Right lobe of liver (tissue), 4 donors: ENCODE measurements at regions not wholly inside any gene's neighbourhood (a gene's known extent, or its start where the extent isn't known, plus 50 kb on each side); places are given as distances from the start of the nearest gene placed in this dataset.

Source experiments
- CTCF ChIP-seq, 4 donors: fragments of 200-600 bp in 3 of 4; fragments of 450-650 bp in 1 of 4; IDR thresholded peaks; one replicate each; pipeline versions ENCODE4 v1.5.1 to v1.8.0; 2016 to 2022; ENCODE audit warnings: antibody characterized with exemption in 4 of 4, mild to moderate bottlenecking in 2 of 4
- POLR2A ChIP-seq: fragments of 450-650 bp; IDR thresholded peaks from one replicate; pipeline ENCODE4 v1.6.1; 2017; ENCODE audit warnings: antibody characterized with exemption, mild to moderate bottlenecking
- donor health status: DM: no; HTN: no; CAD: no.
- donor health status: DM: no; HTN: no; CAD: no.
- donor health status: DM: no; HTN: yes; CAD: no.

- TF ChIP-seq CTCF (IDR thresholded peaks at IDR 0.05) (peak; percentile 41 to 45 (median 43)), POLR2A (no peak)
These were observed 76.0 kb upstream of the DSG1 start for GRCh38 chr18:31241900-31242409.
